ENCODE measurements at regions not wholly inside any gene's neighbourhood (a gene's known extent, or its start where the extent isn't known, plus 50 kb on each side); places are given as distances from the start of the nearest gene placed in this dataset.

- DNase-seq (ENCODE audit: low read depth) = no peak
Measured at GRCh38 chr12:107225635-107226034, 132.3 kb upstream of the CRY1 start.

GRCh38 chr12:107226126-107226525 lies 132.8 kb upstream of the CRY1 start:
- DNase-seq (ENCODE audit: low read depth) = no peak

DNA sequence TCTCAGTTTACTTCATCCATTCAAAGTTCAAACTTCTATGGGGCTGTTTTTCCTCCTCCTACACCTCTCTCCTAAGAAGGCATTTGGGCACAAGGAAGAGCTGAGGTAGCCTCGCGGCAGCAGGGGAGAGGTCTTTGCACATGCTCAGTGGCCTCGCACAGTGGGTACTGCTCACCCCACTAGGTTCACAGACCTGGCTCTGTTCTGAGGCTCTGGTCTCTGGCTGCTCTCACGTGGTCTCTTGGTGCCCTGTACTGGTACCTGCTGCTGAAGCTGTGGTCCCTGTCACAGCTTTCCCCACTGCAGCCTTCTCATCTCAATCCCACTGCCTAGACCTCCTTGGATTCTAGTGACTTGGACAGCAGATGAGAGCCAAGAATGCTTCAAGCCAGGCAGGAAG lies 134.7 kb upstream of the CRY1 start:
- no peak for DNase-seq (ENCODE audit: low read depth)

DNA sequence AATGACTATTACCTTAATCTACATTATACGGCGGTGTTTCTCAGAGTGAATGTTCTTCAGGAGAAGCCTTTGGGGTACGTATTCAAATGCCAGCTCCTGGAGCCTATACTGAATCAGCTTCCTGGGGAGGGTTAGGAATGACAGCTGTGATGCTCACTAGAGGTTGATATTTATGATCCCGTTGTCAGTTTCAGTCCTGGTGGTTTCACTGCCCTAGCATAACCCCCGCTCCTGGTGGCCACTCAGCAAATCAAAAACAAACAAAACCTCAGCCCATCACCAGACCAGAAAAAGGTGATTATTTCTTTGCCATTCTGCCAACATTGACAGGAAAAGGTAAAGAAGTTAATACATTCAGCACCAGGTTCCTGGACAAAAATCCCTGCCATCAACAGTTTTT lies 136.5 kb upstream of the CRY1 start:
- DNase-seq (ENCODE audit: low read depth) = no peak

- no peak for DNase-seq (ENCODE audit: low read depth)
Measured at GRCh38 chr12:107231303-107231702, 138.0 kb upstream of the CRY1 start.

GRCh38 chr12:107233551-107233950 lies 140.2 kb upstream of the CRY1 start:
- DNase-seq (ENCODE audit: low read depth) = no peak

DNA sequence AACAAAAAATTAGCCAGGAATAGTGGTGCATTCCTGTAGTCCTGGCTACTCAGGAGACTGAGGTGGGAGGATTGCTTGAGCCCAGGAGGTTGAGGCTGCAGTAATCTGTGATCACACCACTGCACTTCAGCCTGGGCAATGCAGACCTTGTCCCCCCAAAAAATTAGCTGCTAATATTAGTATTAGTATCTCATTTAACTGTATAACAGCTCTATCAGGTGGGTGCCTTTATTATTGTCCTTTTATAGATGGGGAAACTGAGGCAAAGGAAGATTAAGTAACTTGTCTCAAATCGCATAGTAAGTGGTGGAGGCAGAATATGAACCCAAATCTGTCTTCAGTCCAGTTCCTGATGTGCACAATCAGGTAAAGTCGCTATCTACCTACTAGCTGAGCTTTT lies 142.3 kb upstream of the CRY1 start:
- no peak for DNase-seq (ENCODE audit: low read depth)

- no peak for DNase-seq (ENCODE audit: low read depth)
Measured at GRCh38 chr12:107236824-107237511, 143.6 kb upstream of the CRY1 start.

GRCh38 chr12:107238296-107238695 lies 144.9 kb upstream of the CRY1 start:
- no peak for DNase-seq (ENCODE audit: low read depth)

DNA sequence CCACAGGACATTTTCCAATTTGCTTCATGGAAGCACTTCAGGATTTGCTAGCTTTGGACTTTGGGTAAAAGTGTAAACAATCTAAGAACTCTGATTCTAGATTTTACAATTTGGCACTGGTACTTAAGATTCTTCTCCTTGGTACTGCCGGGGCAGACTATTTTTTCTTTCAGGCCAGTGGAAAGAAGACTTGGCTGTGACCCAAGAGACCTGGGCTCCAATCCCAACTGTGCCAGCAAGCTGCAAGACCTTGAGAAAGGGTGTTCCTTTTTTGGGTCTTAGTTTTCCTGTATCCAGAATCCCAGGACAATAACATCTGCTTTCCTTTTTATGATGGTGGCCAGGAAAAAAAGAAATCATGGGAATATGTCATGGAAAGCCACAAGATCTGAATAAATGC lies 148.1 kb upstream of the CRY1 start:
- DNase-seq (ENCODE audit: low read depth) = no peak

DNA sequence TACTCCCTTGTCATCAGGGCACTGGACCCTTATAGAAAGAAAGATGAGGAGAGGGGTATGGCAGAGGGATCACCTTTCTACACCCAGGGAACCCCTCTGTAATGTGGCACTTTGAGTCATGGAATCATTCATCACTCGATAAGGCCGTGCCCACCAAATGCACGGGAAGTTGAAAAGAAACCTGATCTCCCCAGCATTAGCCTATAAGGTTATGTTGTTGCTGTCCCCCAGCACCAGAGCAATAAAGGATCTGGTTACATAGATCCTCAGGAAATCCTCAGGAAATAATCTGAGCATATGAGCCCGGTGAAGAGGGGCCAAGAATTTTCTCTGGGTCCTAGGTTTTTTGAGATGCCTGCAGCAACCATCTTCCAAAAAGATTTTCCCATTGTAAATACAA lies 148.8 kb upstream of the CRY1 start:
- DNase-seq (ENCODE audit: low read depth) = no peak

- no peak for DNase-seq (ENCODE audit: low read depth)
Measured at GRCh38 chr12:107243341-107243740, 150.0 kb upstream of the CRY1 start.

DNA sequence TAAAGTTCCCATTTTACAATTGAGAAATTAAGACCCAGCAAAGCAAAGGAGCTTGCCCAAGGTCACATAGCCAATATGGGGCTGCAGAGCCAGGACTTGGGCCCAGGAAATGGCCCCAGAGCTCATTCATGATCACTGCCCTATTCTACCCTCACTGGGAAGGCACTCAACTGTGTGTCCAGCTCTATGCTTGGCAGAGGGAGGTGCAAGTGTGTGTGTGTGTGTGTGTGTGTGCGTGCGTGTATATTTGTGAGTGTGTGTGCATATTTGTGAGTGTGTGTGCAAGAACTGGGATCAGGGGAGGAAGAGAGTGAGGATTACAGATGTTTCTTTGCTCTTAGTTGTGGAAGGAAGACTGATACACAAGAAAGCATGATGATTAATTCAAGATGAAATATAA lies 151.2 kb upstream of the CRY1 start:
- DNase-seq (ENCODE audit: low read depth) = no peak

GRCh38 chr12:107247650-107248049 lies 154.3 kb upstream of the CRY1 start:
- no peak for DNase-seq (ENCODE audit: low read depth)

GRCh38 chr12:107248187-107248586 lies 154.8 kb upstream of the CRY1 start:
- DNase-seq (ENCODE audit: low read depth) = no peak

DNA sequence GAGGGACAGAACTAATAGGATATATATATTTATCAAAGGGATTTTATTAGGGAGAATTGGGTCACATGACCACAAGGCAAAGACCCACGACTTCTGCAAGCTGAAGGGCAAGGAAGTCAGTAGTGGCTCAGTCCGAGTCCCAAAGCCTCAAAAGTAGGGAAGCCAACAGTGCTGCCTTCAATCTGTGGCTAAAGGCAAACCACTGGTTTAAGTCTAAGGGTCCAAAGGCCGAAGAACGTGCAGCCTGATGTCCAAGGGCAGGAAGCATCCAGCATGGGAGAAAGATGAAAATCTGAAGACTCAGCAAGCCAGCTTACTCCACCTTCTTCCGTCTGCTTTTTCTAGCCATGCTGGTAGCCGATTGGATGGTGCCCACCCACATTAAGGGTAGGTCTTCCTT lies 157.9 kb upstream of the CRY1 start:
- no peak for DNase-seq (ENCODE audit: low read depth)

GRCh38 chr12:107253361-107253760 lies 160.0 kb upstream of the CRY1 start:
- no peak for DNase-seq (ENCODE audit: low read depth)

- no peak for DNase-seq (ENCODE audit: low read depth)
Measured at GRCh38 chr12:107254258-107254856, 161.0 kb upstream of the CRY1 start.

- DNase-seq (ENCODE audit: low read depth) = no peak
Measured at GRCh38 chr12:107258780-107259179, 165.4 kb upstream of the CRY1 start.

DNA sequence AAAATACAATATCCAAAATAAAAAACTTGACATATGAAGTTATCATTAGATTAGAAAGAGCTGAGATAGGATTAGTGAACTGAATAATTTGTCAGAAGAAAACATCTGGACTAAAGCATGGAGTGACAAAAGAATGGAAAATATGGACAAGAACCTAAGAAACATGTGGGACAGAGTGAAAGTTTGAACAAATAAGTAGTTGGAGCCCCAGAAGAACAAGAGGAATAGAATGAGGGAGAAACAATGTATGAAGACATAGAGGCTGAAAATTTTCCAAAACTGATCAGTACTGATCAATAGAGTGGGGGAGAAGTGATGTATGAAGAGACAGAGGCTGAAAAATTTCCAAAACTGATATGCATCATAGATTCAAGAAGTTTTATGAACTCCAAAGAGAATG lies 170.6 kb upstream of the CRY1 start:
- no peak for DNase-seq (ENCODE audit: low read depth)

- DNase-seq (ENCODE audit: low read depth) = no peak
Measured at GRCh38 chr12:107264667-107265066, 171.3 kb upstream of the CRY1 start.

DNA sequence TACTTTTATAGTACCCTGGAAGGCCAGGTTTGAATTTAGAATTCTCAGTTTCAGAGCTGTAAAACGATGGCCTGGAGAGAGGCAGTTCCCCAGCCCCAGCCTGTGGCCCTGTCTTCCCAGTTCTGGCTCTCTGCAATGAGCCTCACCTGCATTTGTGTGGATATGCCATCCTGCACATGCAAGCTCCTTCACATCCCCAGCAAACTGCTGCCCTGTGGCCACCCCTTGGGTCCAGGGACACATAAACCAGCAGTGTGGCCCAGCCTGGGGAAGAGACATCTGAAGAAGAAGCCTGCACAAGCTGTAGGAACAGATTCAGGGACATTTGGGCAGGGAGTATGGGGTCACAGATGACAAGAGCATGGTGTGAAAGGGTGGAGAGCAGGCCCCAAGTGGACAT lies 174.3 kb upstream of the CRY1 start:
- DNase-seq (ENCODE audit: low read depth) = no peak

- no peak for DNase-seq (ENCODE audit: low read depth)
Measured at GRCh38 chr12:107271523-107271922, 178.2 kb upstream of the CRY1 start.

DNA sequence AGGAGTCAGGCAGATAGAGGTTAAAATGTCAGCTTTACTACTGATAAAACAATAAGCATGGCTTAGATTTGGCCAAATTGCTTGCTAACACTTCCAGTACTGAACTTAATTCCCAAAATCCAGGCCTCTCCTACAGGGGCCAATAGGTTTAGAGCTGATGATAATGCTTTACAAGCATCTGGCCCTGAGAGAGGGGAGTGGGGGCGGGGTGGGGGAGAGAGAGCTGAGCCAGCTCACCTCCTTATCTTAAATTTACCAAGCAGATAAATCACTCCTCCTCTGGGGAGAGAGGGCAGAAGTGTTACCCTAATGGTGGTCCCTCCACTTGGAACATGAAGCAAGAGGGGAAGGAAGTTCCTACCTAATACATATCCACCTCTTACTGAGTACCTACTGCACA lies 182.2 kb upstream of the CRY1 start:
- DNase-seq (ENCODE audit: low read depth) = no peak
